IPS-11a (cell line): ENCODE measurements at regions not wholly inside any gene's neighbourhood (a gene's known extent, or its start where the extent isn't known, plus 50 kb on each side); places are given as distances from the start of the nearest gene placed in this dataset.
"Not testable (repeated sequence)": the region's sequence is repeated elsewhere in the genome, so short reads cannot be mapped to it uniquely, and the experiment has no call there.

Experiments used
- H3K4me3 ChIP-seq: one replicate; pipeline ENCODE4 v1.5.1; 2013; ENCODE audit warnings: low read depth, low read length, control low read depth

DNA sequence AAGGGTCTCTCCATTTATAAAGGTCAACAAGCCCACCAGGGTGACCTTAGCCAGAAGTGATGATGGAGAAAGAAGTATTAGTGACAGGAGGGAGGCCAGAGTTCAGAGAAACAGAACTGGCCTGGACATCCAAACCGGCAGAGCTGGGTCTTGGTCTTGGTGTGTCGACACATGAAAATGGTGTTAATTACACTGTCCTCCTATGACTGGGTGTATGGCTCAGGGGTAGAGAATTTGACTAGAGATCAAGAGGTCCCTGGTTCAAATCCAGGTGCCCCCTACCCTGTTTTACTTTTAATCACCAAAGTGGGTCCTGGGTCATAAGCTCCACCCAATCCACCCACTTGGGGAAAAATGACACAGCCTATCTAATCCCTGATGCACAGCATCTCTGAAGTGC, 110.6 kb upstream of the ZNF746 start:
- H3K4me3 ChIP-seq, result no peak overlapping the region

DNA sequence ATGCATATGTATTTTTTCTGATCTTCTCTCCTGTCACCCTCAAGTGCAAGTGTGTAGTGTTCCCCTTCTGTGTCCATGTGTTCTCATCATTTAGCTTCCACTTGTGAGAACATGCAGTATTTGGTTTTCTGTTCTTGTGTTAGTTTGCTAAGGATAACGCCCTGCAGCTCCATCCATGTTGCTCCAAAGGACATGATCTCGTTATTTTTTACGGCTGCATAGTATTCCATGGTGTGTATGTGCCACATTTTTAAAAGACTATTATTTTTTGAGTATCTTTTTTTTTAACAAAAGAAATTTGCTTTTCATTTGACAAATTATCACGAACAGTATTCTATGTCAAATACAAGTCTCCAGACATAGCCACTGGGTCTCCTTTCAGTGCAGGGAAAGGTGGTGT, 110.1 kb upstream of the ZNF746 start:
- no peak overlapping the region for H3K4me3 ChIP-seq

DNA sequence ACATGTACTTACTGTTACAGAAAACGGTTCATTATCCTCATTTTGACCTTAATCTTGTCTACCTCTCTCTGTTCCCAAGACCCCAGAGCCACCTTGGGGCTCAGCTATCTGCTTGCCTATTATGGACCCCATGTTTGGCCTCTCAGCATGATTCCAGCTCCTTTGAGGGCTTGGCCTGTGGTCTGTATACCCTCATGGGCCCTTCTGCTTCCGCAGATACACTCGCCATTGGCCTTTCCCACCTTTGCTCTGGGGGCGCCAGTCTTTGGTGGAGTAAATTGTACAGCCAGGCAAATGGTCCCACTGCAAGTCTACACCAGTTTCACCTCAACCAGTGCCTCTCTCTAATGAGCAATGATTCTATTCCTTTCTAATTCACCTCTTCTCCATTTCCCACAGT, 109.2 kb upstream of the ZNF746 start:
- H3K4me3 ChIP-seq, result no peak overlapping the region

DNA sequence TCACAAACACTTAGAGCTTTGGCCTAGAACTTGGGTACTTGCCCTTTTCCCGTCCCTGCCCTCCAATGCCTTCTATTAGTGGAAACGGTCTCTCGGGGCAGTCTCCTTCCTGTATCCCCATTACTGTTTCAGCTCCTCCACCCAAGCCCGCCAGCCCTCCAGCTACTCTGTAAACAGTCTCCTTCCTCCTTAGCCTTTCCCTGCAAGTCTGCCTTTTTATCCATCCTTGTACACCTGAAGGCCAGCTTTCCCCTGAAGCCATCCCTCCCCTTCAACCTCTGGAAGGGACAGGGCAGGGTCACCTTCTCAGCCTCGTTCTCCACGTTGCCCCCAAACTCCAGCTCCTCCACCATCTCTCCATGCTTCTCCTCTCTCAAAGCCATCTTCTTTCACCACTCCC, 108.1 kb upstream of the ZNF746 start:
- H3K4me3 ChIP-seq, result no peak overlapping the region

DNA sequence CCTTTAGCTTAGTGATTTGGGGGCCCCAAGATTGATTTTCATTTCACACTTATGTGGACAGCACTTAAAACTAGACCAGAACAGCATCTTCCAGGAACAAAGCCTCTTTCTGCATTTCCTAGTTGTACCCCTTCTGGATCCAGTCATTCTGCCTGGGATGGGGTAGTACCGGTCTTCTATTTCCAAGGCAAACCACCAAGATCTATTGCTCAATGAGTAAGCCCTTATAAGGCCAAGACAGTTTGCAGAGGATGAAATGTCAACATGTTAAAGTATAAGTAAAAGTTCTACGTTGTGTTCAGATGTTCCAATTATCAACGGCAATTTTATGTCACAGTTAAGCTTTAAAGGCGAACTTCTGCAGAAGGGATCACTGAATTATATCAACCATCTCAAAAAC, 106.9 kb upstream of the ZNF746 start:
- no peak overlapping the region for H3K4me3 ChIP-seq

DNA sequence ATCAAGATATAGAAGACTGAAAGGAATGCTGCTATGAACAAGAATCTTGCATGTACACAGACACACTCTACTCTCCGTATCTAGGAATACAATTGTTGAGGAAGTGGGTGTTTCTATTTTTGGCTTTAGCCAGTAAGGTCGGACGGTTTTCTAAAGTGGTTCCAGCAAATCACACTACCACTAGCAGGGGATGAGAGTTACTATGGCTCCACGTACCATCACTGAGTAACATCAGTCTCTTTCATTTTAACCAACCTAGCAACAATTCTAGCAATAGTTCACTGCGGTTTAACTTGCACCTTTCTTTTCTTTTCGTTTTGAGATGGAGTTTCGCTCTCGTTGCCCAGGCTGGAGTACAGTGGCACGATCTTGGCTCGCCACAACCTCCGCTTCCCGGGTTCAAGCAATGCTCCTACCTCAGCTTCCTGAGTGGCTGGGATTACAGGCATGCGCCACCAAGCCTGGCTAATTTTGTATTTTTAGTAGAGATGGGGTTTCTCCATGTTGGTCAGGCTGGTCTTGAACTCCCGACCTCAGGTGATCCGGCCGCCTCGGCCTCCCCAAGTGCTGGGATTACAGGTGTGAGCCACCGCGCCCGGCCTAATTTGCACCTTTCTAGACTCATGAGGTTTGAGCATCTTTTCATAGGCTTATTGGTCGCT, 103.2 kb upstream of the ZNF746 start:
- H3K4me3 ChIP-seq, result not testable (repeated sequence)

DNA sequence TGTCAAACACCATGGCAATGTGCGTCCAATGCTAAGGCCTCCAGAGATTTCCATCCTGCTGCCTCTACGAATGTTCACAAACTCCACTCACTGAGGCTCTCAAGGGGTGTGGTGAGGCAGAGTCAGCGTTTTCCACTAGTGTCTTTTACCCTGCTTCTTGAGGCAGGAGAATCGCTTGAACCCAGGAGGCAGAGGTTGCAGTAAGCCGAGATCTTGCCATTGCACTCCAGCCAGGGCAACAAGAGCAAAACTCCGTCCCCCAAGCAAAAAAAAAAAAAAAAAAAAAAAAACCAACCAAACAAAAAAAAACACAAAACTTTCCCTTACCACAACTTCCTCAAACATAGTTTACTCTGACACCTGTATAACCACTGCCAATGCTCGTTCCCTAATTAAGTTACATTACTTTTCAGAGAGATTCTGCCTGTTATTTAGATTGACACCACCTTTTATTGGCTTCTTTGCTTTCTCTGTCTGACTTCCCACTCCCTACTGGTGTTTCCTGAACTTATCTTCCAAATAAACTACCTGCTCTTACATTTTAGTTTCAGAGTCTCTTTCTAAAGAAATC, 102.1 kb upstream of the ZNF746 start:
- no peak overlapping the region for H3K4me3 ChIP-seq

DNA sequence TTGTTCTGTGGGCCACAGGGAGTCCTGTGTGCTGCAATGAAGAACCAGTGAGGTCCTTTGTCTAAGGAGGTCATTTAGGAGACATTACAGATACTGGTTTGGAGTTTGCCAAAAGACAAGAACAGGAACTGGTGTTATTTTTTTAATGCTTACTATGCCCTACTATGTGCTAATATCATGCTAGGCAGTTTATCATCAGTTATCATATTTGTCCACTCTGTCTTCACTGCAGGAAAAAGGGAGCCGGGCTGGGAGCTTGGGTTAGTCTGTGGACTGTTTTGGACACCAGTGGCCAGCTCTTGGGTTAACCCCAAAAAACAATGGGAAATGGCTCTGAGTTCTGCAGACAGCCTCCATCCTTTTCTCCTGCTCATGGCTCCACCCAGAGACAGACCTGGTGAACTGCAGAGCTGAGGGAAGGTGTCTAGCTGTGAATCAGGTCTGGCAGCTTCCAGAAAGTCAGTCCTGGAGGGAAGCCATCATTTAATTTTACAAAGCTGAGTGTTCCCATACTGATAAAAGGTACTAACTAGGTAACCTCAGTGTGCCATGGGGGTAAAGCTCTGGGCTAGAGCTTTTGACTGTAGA, 101.2 kb upstream of the ZNF746 start:
- H3K4me3 ChIP-seq, result no peak overlapping the region

DNA sequence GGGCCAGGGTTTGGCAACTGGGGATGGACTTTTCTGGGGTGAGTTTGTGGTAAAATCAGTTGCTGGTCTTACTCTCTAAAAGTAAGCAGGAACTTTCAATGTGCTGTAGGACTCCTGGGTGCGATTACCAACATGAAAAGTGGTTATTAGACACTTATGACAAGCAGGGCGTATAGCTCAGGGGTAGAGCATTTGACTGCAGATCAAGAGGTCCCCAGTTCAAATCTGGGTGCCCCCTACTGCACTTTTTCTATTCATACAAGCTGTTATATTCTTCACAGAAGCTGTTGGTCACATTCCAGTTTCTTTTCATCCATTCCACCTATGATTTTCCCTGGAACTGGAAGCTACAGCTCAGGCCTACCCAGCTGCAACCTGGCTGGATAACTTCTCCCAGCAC, 100.2 kb upstream of the ZNF746 start:
- H3K4me3 ChIP-seq, result not testable (repeated sequence)

DNA sequence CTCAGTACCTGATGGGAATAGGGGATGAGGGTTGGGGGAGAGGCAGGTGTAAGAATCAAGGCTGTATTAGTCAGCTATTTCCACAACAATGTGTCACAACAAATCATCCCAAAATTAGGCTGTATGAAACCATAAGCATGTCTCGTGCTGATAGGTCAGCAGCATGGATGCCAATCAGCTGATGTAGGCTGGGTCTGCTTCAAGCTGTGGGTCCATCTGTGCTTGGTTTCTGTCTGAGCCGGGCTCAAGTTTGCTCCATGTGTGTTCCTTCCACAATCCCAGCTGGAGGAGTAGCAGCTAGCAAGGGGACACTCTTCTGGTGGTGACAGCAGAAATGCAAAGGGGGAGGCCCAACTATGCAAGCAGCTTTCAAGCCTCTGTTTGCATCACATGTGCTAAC, 97.9 kb upstream of the ZNF746 start:
- no peak overlapping the region for H3K4me3 ChIP-seq

DNA sequence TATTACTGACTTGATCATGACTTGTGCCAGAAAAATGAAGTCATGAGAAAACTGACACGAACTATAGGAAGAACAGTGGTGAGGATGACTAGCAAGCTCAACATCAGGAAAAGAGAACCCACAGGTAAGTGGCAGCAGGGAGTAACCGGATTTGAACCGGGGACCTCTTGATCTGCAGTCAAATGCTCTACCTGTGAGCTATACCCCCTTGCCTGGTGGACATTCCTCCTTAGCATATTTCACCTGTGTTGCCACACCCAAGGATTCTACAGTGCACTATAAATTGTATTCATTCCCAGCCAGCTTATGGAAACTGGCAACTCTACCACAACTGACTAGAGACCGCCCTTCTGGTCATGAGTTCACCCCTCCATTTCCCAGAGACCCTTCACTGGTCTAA, 97.5 kb upstream of the ZNF746 start:
- no peak overlapping the region for H3K4me3 ChIP-seq

DNA sequence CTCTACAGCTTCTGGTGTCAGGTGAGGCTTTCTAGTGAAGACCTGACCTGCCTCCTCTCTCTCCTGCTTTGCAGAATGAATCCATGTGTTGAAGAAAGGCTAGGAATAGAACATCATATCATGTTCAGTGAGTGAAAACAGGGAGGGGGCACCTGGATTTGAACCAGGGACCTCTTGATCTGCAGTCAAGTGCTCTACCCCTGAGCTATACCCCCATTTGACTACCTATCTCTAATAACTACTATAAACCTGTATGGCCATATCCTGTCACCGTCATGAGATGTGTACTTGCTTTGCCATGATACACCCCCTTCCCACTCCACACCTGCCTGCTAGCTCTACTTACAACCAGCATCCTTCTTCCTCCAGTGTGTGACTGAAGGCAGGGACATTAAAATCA, 91.3 kb upstream of the ZNF746 start:
- H3K4me3 ChIP-seq, result no peak overlapping the region

DNA sequence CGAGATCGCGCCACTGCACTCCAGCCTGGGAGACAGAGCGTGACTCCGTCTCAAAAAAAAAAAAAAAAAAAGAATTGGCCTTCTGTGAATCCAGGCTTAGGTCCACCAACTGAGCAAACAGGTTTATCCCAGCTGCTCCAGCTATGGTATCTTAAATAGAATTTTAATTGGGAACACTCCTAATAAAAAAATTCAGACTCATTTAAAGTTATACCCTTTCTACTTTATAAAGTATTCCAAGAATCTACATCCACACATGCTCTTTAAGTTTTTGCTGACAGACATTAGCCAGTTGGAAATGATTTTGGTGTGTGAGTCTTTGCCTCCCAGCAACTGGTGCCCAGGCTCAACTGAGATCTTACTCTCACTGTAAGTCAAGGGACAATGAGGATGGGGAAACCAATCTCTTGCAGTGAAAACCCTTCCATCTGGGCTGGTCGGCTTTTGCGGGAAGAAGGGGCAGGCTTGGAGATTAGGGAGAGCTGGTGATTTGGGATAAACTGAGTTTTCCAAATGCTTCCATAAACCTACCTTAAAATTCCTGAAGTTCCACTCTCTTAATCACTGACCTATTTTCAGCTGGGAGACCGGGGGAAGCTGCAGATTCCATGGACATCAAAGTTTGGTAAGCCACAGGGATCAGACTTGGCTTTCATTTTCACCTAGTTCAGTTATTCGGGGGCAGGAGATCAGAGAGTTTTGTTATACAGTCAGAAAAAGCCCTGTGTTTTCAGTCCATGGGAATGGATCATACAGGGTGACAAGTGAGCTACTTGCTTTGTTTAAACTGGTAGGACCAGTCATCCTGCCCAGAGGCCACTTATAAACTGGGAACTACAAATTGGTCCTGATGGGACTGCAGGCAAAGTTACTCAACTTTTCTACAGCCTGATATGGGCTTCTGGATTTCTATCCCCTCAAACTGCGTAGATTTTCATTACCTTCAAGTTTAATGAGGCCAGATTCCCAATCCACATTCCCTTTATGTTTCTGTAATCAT, 89.3 kb upstream of the ZNF746 start:
- H3K4me3 ChIP-seq, result no peak overlapping the region

DNA sequence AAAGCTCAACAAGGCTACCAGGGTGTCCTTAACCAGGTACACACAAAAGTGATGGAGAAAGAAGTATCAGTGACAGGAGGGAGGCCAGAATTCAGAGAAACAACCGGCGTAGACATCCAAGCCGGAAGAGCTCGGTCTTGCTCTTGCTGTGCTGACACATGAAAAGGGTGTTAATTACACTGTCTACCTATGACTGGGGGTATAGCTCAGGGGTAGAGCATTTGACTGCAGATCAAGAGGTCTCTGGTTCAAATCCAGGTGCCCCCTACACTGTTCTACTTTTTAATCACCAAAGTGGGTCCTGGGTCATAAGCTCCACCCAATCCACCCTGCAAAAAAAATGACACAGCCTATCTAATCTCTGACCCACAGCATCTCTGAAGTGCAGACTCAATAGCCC, 86.9 kb upstream of the ZNF746 start:
- H3K4me3 ChIP-seq, result no peak overlapping the region

DNA sequence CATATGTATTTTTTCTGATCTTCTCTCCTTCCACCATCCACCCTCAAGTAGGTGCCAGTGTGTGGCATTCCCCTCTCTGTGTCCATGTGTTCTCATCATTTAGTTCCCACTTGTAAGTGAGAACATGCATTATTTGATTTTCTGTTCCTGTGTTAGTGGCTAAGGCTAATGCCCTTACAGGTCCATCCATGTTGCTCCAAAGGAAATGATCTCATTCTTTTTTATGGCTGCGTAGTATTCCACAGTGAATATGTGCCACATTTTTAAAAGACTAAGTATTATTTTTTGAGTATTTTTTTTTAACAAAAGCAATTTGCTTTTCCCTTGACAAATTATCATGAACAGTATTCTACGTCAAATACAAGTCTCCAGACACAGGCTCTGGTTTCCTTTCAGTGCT, 86.4 kb upstream of the ZNF746 start:
- H3K4me3 ChIP-seq, result no peak overlapping the region

DNA sequence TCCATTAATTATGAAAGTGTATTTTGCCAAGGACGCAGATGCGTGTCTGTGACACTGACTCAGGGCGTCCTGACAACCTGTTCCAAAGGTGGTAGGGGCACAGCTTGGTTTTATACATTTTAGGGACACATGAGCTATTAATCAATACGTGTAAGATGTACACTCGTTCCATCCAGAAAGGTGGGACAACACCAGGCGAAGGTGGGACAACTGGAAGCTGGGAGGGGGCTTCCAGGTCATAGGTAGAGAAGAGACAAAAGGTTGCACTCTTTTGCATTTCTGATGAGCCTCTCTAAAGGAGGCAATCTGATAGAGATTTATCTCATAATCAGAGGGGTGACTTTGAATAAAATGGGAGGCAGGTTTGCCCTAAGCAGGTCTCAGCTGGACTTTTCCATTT, 82.7 kb upstream of the ZNF746 start:
- no peak overlapping the region for H3K4me3 ChIP-seq

DNA sequence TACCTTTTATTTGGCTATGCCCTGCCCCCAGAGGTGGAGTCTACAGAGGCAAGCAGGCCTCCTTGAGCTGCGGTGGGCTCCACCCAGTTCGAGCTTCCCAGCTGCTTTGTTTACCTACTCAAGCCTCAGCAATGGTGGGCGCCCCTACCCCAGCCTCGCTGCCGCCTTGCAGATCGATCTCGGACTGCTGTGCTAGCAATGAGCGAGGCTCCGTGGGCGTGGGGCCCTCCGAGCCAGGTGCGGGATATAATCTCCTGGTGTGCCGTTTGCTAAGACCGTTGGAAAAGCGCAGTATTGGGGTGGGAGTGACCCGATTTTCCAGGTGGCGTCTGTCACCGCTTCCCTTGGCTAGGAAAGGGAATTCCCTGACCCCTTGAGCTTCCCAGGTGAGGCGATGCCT, 81.8 kb upstream of the ZNF746 start:
- H3K4me3 ChIP-seq, result not testable (repeated sequence)

DNA sequence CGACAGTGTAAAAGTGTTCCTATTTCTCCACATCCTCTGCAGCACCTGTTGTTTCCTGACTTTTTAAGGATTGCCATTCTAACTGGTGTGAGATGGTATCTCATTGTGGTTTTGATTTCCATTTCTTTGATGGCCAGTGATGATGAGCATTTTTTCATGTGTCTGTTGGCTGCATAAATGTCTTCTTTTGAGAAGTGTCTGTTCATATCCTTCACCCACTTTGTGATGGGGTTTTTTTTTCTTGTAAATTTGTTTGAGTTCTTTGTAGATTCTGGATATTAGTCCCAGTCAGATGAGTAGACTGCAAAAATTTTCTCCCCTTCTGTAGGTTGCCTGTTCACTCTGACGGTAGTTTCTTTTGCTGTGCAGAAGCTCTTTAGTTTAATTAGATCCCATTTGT, 76.8 kb upstream of the ZNF746 start:
- H3K4me3 ChIP-seq, result not testable (repeated sequence)

DNA sequence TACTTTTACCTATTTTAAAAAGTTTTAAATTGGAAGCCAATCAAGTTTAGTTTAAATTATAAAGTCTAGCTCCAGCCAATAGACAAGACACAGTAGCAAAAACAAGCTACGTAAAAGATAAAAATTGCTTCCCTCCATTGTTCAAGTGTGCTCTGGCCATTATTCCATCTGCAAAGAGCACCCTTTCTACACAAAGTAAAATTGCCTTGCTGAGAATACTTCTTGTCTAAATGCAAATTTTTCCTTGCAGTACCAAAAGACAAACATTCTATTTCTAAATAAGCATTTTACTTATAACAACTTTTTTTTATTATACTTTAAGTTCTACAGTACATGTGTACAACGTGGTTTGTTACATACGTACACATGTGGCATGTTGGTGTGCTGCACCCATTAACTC, 75.9 kb upstream of the ZNF746 start:
- H3K4me3 ChIP-seq, result no peak overlapping the region

DNA sequence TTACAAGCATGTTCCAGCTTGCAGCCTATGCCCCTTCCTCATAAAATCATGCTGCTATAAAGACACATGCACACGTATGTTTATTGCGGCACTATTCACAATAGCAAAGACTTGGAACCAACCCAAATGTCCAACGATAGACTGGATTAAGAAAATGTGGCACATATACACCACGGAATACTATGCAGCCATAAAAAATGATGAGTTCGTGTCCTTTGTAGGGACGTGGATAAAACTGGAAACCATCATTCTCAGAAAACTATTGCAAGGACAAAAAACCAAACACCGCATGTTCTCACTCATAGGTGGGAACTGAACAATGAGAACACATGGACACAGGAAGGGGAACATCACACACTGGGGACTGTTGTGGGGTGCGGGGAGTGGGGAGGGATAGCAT, 75.3 kb upstream of the ZNF746 start:
- not testable (repeated sequence) for H3K4me3 ChIP-seq

DNA sequence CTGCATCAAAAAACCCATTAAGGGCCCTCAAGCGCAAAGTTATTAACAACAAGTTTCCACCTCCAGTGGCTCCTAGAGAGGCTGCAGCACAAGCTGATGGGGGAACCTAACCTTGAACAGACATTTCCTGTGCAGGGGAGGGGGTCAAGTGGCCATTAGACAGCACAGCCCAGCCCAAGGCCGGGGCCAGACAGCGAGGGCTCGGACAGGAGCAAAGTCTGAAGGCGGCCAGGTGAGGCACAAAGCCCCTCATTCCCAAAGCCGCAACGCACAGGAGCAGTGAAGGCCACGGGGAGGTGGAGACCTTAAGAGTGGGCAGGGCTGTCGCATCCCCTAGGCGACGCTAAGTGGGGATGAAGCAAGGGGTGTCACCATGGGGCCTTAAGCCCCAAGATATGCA, 73.2 kb upstream of the ZNF746 start:
- H3K4me3 ChIP-seq, result no peak overlapping the region
